ENCODE measurements at regions not wholly inside any gene's neighbourhood (a gene's known extent, or its start where the extent isn't known, plus 50 kb on each side); places are given as distances from the start of the nearest gene placed in this dataset.

GRCh38 chr16:87207509-87207908 is 109.7 kb downstream of the C16orf95 start:
- TF ChIP-seq CTCF (IDR thresholded peaks at IDR 0.05): no peak
- no peak for TF ChIP-seq ZFX (IDR thresholded peaks at IDR 0.05; ENCODE audit: borderline replicate concordance)

Measured in 22Rv1 (cell line).